ENCODE measurements at regions not wholly inside any gene's neighbourhood (a gene's known extent, or its start where the extent isn't known, plus 50 kb on each side); places are given as distances from the start of the nearest gene placed in this dataset.
"Not testable (repeated sequence)": the region's sequence is repeated elsewhere in the genome, so short reads cannot be mapped to it uniquely, and the experiment has no call there.

GRCh38 chr1:238438311-238439270 is 547.9 kb upstream of the ZP4 start:
- Histone ChIP-seq H3K4me1 (ENCODE audit: control insufficient read depth, insufficient read depth, low read length) (no peaks in the 10 kb centered on the region), H3K9me3 (ENCODE audit: control insufficient read depth, insufficient read depth, low read depth, low read length) (no peaks in the 10 kb centered on the region), H3K27ac (ENCODE audit: extremely low read depth, low read depth, low read length) (no peak overlapping the region), H3K4me3 (ENCODE audit: low read depth, low read length) (no peak overlapping the region), H3K36me3 (ENCODE audit: control insufficient read depth in 2 of 2, insufficient read depth in 1 of 2, low read length in 2 of 2) (no peaks in the 10 kb centered on the region)
- TF ChIP-seq ZNF747 (tag by site-specific recombination; IDR thresholded peaks at IDR 0.05) (no peak), ZNF394 (tag by site-specific recombination; IDR thresholded peaks at IDR 0.05; ENCODE audit: borderline replicate concordance) (no peak), INSM2 (tag by site-specific recombination; IDR thresholded peaks at IDR 0.05) (no peak), KLF8 (tag by site-specific recombination; IDR thresholded peaks at IDR 0.05) (no peak), ZNF433 (tag by site-specific recombination; IDR thresholded peaks at IDR 0.05; ENCODE audit: low read depth) (no peak), ZNF768 (tag by site-specific recombination; IDR thresholded peaks at IDR 0.05) (no peak)
- ChIA-PET CTCF (no interaction called here), POLR2A (no interaction called here)

GRCh38 chr1:238429703-238430102 is 539.0 kb upstream of the ZP4 start:
- H3K36me3 ChIP-seq (ENCODE audit: control insufficient read depth in 2 of 2, insufficient read depth in 1 of 2, low read length in 2 of 2); H3K4me1 ChIP-seq (ENCODE audit: control insufficient read depth, insufficient read depth, low read length); H3K27ac ChIP-seq (ENCODE audit: extremely low read depth, low read depth, low read length); POLR2A ChIA-PET; H3K9me3 ChIP-seq (ENCODE audit: control insufficient read depth, insufficient read depth, low read depth, low read length); H3K4me3 ChIP-seq (ENCODE audit: low read depth, low read length); CTCF ChIA-PET: not testable (repeated sequence)

- ChIA-PET CTCF (no interaction called here), POLR2A (no interaction called here)
- Histone ChIP-seq H3K27ac (ENCODE audit: extremely low read depth, low read depth, low read length) (no peak overlapping the region), H3K36me3 (ENCODE audit: control insufficient read depth in 2 of 2, insufficient read depth in 1 of 2, low read length in 2 of 2) (no peaks in the 10 kb centered on the region), H3K4me1 (ENCODE audit: control insufficient read depth, insufficient read depth, low read length) (no peaks in the 10 kb centered on the region), H3K4me3 (ENCODE audit: low read depth, low read length) (no peak overlapping the region), H3K9me3 (ENCODE audit: control insufficient read depth, insufficient read depth, low read depth, low read length) (no peaks in the 10 kb centered on the region)
- TF ChIP-seq ZNF214 (tag by site-specific recombination; IDR thresholded peaks at IDR 0.05; ENCODE audit: borderline replicate concordance) (no peak), ZNF404 (tag by site-specific recombination; IDR thresholded peaks at IDR 0.05) (no peak), ZNF585B (tag by site-specific recombination; IDR thresholded peaks at IDR 0.05) (no peak), HIC1 (tag by site-specific recombination; IDR thresholded peaks at IDR 0.05) (no peak), ZNF639 (tag by site-specific recombination; IDR thresholded peaks at IDR 0.05) (no peak), TCF7L2 (IDR thresholded peaks at IDR 0.05; ENCODE audit: borderline replicate concordance, low read depth, low read length) (no peak), ZNF707 (tag by site-specific recombination; IDR thresholded peaks at IDR 0.05) (no peak), ZNF426 (tag by site-specific recombination; IDR thresholded peaks at IDR 0.05) (no peak)
Observed at GRCh38 chr1:238419209-238419608, 528.5 kb upstream of the ZP4 start.
